Stimulated activated CD8-positive, alpha-beta memory T cell treated with anti-CD3 and anti-CD28 coated beads, Interleukin-7, amount 100 ng/mL, for 4 hours (primary cell): ENCODE measurements at regions not wholly inside any gene's neighbourhood (a gene's known extent, or its start where the extent isn't known, plus 50 kb on each side); places are given as distances from the start of the nearest gene placed in this dataset.
A peak's percentile ranks its signal among the peaks of the same experiment; 100 is the strongest.
"Not testable (repeated sequence)": the region's sequence is repeated elsewhere in the genome, so short reads cannot be mapped to it uniquely, and the experiment has no call there.

ENCODE experiments used
- DNase-seq, 2 donors: peaks; one replicate each; pipeline ENCODE4 v3.0.0-alpha.2; 2020; ENCODE audit warnings: low read depth in 2 of 2

DNA sequence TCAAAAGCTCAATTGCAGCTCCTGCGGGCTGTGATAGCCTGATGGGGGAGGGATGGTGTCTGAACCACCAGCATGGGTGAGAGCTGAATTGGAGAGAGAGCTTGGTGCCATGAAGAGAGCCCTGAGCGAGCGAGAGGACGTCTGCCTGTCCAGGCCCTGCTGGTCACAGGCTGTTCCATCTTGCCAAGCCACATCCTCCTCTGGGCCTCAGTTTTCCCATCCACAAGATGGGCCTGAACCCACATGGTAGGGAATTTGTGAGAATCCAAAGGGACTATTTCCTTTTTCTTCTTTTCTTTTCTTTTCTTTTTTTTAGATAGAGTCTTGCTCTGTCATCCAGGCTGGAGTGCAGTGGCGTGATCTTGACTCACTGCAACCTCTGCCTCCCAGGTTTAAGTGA, 276.4 kb downstream of the VRK1 start:
- no peak for DNase-seq

DNA sequence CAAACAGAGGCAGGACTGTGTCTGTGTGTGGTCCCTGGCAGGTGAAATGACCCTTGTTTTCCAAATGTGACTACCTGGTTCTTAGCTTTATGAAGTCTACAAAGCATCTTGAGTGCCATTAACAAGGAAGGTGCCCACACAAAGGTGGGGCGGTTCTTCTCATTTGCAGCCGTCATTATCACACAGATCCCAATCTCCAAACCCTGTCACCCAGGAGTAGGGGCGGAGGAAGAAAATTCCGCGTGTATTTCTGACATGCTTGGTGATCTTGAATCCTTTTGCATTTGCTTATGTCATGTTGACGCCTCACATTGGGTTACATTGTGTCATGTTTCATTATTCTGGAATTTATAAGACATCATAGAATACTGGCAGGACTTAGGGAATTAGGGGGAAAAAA, 277.3 kb downstream of the VRK1 start:
- no peak for DNase-seq

DNA sequence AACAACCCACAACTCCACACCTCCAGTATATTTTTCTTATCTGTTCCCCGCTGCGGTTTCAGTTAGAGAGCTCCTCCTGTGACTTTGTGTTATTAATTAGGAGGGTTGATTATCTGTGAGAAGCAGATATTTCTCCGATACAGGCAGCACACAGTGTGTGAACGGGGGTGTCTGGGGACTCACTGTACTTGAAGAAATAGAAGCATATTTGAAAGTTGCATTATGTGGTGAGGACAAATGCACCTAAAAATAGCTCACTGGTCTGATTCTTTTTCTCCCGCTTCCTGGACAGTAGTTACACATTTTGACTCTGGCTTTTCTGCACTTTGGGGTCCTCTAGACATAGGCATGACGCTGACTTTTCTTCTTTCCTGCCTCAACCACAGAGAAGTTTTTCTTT, 277.7 kb downstream of the VRK1 start:
- DNase-seq, result no peak

DNA sequence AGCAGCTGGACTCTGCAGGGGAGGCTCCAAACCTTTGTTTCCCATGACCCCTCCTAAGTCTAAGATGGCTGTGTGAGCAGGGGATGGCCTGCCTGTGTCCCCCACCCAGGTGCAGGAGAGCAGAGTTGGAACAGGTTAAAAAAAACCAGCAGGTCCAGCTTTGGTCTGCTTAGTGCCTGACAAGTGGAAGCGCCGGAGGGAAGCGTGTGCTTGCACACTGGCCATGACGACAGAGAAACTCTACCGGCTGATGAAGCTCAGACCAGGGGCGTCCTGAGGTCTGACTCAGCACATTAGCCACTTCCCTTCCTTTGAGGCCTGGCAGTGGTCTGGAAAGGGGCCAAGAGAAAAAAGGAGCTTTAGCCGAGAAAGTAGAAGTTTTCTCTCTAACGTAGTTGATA, 280.1 kb downstream of the VRK1 start:
- no peak for DNase-seq

DNA sequence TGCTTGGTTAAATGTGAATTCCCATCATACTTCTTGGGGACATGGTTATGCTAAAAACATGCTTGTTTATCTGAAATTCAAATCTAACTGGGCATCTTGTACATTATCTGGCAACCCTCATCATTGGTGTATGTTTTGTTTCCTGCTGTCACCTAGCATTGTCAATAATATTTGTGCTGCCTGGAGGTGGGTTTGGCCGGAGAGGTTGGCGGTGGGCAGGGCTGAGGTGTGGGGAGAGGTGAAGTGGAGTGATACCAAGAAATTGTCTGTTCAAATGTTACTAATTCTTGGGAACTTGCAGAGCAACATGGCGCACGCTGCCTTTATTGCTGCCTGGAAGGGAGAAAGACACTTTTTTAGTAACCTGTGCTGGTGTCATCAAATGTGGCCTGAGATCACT, 280.5 kb downstream of the VRK1 start:
- DNase-seq, result no peak

DNA sequence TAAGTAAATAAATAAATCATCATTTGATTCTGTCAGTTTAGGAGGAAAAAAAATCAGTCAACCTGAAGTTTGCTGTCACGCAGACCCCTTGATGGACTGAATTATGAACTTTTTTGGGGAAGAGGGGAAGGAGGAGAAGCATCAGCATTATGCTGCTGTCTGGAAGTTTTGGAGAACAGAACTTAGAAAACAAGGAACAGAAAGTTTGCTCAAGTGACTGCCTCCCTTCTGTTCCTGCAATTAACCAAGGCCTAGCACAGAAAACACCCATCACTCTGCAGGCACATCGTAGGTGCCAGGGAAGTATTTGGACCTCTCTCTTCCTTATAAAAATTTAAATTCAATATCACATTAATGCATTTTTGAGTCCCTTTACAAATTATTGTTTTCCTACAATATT, 283.8 kb downstream of the VRK1 start:
- DNase-seq, result no peak

DNA sequence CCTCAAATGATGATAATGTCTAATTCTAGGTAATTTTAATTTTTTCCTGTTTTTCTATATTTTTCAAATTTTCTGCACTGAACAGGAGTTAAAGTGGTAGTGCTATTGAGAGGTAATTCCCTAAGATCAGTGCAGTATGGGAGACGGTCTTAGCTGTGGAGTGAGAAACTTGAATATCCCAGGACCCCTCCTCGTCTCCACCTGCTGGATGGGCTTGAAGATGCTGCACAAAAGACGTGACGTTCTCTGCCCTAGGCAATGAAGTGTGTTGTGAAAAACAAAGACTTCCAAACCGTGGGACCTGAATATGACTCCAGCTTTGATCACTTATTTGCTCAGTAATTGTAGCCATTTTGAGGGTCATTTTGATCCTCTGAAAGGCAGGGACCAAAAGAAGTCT, 298.1 kb downstream of the VRK1 start:
- no peak for DNase-seq

DNA sequence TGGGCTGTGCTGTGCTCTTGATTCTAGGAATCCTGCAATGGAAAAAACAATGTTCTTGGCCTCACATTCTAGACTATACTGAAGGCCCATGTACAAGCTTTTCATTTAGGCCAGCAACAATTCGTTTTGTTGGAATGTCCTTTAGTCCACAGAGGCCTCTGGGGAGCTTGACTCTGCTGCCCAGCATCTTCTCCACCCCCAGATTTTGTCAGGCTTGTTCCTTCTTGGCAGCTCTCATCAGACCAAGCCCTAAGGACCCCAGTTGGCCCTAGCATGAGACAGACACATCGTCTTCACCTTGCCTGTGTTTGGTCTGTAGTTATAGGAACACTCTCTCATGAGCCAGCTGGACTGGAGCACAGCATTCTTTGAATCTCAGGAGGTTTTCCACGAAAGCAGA, 300.1 kb downstream of the VRK1 start:
- no peak for DNase-seq

DNA sequence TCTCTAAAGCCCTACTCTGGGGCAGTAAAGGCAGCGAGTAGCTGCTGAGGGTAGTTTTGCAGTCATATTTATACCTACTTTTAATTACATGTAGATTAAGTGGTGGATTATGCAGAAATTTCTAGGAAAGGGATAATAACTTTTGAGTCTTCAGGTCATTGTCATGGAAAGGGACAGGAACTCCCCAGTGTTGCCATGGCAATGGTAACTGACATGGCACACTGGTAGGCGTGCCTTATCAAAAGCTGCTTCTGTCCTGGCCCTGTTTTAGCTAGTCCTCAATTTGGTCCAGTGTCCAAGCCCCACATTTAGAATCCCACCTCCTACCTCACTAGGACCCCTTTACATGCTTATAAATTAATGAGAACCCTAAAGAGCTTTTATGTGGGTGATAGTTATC, 303.1 kb downstream of the VRK1 start:
- DNase-seq, result no peak

DNA sequence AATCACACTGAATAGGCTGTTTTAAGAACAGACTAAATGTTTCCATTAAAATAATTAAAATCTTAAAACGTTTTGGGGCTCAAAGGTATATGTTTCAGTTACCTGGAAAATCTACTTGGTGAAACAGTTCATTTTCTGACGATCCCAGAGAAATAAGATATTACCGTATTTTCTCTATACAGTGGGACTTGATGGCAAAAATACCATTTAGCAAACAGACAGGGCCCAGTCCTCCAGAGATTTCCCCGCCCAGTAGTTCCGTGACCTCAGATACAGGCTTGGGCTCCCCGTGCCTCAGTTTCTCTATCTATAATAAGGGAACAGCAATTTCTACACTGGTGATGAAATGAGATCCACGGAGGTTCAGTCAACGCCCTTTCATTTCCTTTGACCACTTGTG, 304.4 kb downstream of the VRK1 start:
- no peak for DNase-seq

DNA sequence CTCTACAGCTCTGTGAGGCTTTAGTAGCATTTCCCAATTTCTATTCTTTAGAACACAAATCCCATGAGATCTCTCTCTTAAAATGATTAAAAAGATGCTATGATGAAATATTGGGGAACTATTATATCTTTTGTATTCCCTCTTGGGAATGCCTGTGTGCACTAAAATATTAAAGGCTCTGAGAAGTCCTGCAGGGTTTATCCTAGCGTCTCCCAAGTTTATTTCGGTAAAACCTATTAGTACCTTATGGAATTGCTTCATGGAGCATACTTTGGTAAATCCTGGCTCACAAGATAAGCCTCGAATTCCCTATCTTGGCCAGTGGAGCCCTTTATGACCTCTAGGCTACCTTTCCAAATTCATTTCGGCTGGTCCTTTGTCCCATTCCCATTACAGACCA, 306.8 kb downstream of the VRK1 start:
- DNase-seq, result no peak

DNA sequence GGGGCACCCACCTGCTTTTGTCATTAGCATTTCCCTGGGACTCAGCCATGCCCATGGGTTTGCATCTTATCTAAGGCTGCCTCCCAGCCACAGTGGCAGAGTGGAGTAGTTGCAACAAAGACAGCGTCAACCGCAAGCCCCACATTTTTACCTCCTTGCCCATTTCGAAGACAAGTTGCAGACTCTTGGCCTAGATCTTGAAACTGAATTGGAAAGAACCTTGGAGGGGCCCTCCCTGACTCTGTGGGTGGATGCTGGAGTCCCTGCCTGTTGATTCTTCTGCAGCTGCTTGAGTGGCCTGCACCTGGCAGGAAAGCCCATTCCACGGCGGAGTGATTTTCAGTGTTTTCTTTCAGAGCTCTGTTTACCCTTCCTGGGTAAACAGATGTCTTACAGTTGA, 309.0 kb downstream of the VRK1 start:
- DNase-seq, result no peak

DNA sequence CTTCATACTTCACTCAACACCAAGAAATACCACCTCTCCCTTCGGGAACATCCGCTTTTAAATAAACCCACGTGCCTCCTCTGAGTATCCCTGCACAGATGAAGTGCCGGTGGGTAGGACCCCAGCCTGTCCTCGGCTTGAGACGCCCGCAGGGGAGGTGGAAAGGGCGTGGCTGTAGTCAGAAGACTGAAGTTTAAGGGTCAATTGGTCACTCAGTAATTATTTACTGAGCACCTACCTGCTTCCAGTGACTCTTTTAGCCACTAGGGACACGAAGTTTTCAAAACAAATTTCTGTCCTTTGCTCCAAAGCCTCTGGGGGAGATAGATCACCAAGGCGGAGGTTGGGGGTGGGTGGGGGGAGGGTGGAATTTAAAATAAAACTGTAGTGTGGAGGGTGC, 309.4 kb downstream of the VRK1 start:
- no peak for DNase-seq

DNA sequence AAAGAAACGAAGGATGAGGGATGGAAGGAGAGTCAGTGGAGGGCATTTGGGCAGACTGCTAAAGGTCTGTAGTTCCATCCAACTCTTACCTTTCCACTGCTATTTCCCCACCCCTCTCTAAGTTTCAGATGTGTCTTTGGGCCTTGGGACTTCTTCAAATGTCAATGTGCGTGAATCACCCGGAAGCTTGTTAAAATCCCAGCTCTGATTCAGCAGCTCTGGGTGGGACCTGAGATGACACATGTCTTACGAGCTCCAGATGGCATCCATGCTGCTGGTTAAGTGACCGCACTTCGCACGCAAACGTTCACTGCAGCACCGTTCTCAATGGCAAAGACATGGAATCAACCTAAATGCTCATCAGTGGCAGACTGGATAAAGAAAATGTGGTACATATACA, 309.9 kb downstream of the VRK1 start:
- DNase-seq, result no peak

DNA sequence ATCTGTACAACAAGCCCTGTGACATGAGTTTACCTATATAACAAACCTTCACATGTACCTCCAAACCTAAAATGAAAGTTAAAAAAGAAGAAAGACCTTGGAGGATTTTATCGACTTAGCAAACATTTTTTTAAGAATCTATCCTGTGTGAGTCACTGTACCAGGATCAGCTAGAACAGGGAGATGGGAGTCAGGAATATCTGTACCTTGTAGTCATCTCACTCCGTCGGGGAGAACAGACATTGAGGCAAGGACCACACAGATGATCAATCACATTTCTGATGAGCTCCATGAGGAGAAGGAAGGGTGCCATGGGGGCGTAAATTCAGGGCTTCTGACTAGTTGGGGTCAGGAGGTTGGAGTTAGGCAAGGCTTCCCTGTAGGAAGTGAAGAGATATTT, 310.6 kb downstream of the VRK1 start:
- no peak for DNase-seq

DNA sequence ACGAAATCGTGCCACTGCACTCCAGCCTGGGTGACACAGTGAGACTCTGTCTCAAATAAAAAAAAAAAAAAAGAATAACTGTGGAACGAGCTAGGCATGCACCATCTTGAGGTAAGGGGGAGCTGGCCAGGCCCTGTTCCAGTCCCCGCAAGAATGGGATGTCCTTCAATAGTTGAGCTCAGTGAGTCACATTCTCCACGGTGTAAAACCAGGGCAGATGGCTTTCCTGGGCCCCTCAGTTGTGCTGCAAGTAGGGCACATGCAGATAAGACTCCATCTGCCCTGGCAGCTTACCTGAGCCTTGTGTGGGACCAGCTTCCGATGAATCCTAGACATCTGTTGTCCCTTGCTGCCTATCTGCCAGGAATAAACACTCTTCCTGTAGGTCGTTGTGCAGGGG, 312.1 kb downstream of the VRK1 start:
- DNase-seq, result no peak

DNA sequence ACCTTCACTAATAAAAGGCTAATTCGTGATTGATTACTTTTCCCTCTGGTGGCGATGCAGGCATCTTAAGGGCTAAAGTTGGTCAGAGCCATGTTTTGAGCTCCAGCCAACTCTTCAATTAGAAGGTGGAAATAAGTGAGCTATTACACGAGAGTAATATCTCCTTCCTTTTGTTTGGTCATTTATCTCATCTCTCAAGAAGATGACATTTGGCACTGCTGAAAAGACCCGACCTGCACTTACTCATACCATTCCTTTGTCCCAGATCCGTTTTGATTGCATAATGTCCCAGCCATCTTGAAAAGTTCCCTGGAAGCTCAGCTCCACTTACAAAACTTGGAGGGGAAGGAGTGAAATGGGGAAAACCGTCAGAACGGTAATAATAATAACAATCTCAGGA, 316.2 kb downstream of the VRK1 start:
- no peak for DNase-seq

DNA sequence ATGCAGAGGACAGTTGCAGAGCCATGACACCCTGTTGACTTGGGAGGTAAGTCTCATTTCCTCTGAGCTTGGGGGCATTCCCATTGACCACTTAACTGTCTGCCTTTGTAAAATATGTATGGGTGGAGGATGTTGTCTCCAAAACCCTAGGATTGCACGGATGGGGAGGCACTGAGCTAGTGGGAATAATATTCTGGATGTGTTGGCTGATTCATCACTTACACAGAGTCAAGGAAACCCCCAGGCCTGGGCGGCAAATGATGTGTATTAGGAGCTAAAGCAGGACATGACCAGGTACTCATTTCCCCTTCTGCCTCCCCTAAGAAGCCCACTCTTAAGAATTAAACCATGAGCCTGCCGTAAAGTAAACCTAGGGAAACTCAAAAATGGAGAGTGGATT, 319.4 kb downstream of the VRK1 start:
- no peak for DNase-seq

DNA sequence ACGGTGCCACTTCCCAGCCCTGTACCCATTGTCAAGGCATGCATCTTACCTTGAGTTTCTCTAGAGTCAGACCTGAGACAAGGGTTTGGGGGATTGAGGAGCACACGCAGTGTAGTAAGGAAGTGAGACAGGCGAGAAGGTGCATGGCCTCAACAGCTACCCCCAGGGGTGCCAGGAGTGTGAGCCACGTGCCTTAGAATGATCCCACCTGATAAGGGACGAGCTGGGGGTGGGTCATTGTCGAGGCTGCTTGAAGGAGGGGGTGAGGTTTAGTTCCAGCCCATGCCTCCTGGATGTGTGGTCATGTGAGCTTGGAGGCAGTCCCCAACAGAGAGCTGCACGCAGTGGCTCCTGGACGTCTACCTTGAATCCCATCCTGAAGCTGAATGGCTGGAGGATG, 320.5 kb downstream of the VRK1 start:
- no peak for DNase-seq

DNA sequence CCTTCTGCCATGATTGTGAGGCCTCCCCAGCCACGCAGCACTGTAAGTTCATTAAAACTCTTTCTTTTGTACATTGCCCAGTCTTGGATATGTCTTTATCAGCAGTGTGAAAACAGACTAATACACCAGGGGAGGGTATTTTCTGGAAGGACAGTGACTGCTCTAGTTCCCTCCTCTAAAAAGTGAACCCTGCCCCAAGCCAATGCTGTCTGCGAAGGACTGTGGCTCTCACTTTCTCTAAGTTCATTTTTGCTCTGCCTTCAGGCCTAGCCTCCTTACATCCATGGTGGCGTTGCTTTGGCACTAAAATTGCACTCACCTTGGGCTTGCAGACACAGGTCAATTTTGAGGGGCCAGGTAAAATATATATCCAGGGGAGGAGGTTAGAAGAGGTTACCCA, 323.0 kb downstream of the VRK1 start:
- DNase-seq, result no peak

DNA sequence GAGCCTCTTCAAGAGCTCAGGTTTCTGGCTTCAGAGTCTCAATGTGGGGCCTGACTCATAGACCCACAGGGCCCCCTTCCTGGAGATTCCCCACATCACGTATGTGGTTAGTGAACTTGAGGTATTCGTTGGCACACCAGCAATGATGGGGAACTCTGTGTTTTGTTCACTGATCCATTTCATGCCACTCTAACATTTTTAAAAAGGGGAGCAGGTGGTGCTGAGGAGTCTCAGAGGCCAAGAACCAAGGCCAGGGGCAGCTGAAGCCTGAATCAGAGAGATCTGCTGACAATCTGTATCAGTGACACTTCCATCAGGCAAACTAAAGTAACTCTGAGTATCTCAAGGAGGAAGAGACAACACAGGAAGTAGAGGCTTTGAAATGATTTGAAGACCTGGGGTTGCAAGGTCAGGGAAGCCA, 323.4 kb downstream of the VRK1 start:
- peak; percentile 21 to 23 for DNase-seq

DNA sequence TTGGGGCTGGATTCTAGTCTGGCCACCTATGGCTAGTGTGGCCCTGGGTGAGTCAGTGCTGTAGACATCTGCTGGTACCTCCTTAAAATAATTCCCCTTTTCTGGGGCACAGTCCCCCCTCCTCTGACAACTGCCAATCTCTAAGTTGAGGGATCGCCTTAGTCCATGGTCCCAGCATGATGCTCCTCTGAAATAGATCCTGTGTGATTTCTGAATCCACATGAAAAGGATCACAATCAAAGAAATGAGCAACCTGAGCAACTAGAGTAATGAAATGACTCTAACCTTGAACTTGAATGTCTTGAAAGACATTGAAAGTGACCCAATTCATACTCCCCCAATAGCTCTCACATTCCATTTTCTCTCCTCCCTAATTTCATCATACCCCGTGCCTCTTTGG, 332.5 kb downstream of the VRK1 start:
- no peak for DNase-seq

DNA sequence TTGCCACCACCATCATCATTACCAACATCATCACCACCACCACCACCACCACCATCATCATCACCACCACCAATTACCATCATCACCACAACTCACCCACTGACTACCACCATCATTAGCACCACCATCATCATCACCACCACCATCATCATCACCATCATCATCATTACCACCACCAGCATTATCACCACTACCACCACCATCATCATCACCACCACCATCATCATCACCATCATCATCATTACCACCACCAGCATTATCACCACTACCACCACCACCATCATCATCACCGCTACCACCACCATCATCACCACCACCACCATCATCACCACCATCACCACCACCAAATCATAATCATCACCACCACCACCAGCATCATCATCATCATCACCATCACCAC, 338.7 kb downstream of the VRK1 start:
- not testable (repeated sequence) for DNase-seq

DNA sequence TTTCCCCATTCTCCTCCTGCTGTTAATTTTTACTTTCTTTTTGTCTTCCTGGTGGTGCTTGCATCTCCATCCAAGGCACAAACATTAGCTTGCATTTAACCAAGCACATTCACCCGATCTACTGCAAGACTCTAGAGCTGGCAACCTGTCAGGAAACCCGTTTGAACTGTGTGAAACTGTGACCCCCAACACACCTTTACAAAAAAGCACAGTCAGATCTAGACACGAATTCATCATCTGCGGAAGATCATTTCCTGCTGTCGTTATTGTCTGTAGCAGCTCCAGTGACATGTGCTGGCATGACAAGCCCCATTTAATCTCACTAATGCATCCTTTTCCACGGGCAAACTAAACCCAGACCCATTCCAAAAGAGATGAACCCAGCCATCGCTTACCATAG, 340.5 kb downstream of the VRK1 start:
- no peak for DNase-seq

DNA sequence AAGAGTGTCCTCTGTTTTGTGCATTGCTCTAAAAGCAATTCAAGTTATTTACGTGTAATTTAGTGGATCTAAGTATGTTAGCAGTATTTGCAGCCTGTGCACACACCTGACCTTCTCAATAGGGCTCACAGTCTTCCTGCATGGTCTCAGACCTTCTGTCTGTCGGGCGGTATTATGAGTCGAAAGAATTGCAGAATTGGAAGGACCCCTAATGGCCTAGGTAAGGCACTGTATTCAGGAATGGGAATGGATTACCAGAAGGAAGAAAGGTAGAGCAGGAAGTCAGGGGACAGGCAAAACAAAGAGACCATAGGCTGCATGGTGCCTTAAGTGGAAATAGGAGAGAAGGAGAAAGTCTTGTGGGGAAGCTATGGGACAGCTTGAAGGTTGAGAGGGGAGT, 341.6 kb downstream of the VRK1 start:
- DNase-seq, result no peak
